ENCODE measurements at regions not wholly inside any gene's neighbourhood (a gene's known extent, or its start where the extent isn't known, plus 50 kb on each side); places are given as distances from the start of the nearest gene placed in this dataset.
"Not testable (repeated sequence)": the region's sequence is repeated elsewhere in the genome, so short reads cannot be mapped to it uniquely, and the experiment has no call there.

DNA sequence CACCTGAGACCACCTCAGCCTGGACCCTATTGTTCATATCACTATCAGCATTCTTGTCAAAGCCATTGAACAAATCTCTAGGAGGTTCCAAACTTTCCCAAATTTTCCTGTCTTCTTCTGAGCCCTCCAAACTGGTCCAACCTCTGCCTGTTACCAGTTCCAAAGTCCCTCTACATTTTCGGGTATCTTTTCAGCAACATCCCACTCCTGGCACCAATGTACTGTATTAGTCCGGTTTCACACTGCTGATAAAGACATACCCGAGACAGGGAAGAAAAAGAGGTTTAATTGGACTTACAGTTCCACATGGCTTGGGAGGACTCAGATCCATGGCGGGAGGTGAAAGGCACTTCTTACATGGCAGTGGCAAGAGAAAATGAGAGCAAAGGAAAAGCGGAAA, 101.9 kb downstream of the ANXA2 start:
- POLR2A ChIA-PET; FAIRE-seq; DNase-seq (ENCODE audit: low read depth in 1 of 2, low spot score in 1 of 2); ATAC-seq; H3K4me3 ChIP-seq; H3K4me1 ChIP-seq; H3K4me2 ChIP-seq; H3K27ac ChIP-seq: not testable (repeated sequence)
- peaks cover 15% of the 10 kb centered on the region; the same call in 2 of the 3 replicates for H3K9me3 ChIP-seq
- CTCF ChIA-PET = interaction anchor here (1.2 kb wide), 1 partner anchor 31 kb away, joined by 4 read pairs; no protein-coding TSS in a partner anchor
- WGBS (ENCODE audit: missing lambda C conversion rate) = 37% methylated on average over 5 of the region's 5 CpGs

DNA sequence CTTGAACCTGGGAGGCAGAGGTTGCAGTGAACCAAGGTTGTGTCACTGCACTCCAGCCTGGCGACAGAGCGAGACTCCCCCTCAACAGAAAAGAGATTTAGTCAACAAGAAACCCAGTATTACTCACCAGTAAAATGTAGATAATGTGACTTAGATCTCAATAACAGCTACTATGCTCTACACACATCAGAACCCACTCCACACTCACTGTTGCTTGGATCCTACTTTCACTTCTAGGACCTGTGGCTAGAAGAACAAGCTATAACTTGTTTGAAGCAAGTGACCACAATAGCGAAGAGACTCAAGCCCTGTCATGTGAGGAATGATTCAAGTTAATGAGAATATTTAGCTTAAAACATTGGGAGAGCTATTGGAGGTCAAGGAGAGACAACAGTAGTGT, 100.7 kb downstream of the ANXA2 start:
- no peak overlapping the region for H3K27ac ChIP-seq
- no peaks in the 10 kb centered on the region for H3K4me1 ChIP-seq
- DNase-seq (ENCODE audit: low read depth in 1 of 2, low spot score in 1 of 2) (no peak), FAIRE-seq (peak; percentile 46), ATAC-seq (no peak)
- ChIA-PET CTCF (interaction anchor here (1.0 to 1.1 kb wide), 2 partner anchors 9 to 33 kb away, joined by 3 to 4 read pairs; no protein-coding TSS in a partner anchor), POLR2A (no interaction called here)
- TF ChIP-seq SREBF2 (IDR thresholded peaks at IDR 0.05) (no peak), EHMT2 (IDR thresholded peaks at IDR 0.05; ENCODE audit: low read depth) (no peak), ZSCAN20 (CRISPR knock-in tag; IDR thresholded peaks at IDR 0.05) (no peak), MAZ (IDR thresholded peaks at IDR 0.05; ENCODE audit: borderline replicate concordance, low read depth, low read length) (no peak), HDAC2 (IDR thresholded peaks at IDR 0.05) (no peak), EP300 (IDR thresholded peaks at IDR 0.05) (no peak), KDM1A (IDR thresholded peaks at IDR 0.05; ENCODE audit: low read depth) (no peak), CHD4 (IDR thresholded peaks at IDR 0.05; ENCODE audit: borderline replicate concordance) (no peak), SMC3 (IDR thresholded peaks at IDR 0.05) (no peak), RNF2 (IDR thresholded peaks at IDR 0.05; ENCODE audit: borderline replicate concordance, low read depth) (no peak), FOSB (CRISPR knock-in tag; IDR thresholded peaks at IDR 0.05) (no peak), ZC3H11A (IDR thresholded peaks at IDR 0.05) (no peak), POLR2AphosphoS2 (conservative IDR thresholded peaks at IDR 0.05; ENCODE audit: low read length) (no peak), JUNB (IDR thresholded peaks at IDR 0.05) (no peak), EHF (CRISPR knock-in tag; IDR thresholded peaks at IDR 0.05) (no peak)
- TF ChIP-seq, protein P1, sequence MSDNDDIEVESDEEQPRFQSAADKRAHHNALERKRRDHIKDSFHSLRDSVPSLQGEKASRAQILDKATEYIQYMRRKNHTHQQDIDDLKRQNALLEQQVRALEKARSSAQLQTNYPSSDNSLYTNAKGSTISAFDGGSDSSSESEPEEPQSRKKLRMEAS (IDR thresholded peaks at IDR 0.05) = no peak
- TF ChIP-seq, protein P2, sequence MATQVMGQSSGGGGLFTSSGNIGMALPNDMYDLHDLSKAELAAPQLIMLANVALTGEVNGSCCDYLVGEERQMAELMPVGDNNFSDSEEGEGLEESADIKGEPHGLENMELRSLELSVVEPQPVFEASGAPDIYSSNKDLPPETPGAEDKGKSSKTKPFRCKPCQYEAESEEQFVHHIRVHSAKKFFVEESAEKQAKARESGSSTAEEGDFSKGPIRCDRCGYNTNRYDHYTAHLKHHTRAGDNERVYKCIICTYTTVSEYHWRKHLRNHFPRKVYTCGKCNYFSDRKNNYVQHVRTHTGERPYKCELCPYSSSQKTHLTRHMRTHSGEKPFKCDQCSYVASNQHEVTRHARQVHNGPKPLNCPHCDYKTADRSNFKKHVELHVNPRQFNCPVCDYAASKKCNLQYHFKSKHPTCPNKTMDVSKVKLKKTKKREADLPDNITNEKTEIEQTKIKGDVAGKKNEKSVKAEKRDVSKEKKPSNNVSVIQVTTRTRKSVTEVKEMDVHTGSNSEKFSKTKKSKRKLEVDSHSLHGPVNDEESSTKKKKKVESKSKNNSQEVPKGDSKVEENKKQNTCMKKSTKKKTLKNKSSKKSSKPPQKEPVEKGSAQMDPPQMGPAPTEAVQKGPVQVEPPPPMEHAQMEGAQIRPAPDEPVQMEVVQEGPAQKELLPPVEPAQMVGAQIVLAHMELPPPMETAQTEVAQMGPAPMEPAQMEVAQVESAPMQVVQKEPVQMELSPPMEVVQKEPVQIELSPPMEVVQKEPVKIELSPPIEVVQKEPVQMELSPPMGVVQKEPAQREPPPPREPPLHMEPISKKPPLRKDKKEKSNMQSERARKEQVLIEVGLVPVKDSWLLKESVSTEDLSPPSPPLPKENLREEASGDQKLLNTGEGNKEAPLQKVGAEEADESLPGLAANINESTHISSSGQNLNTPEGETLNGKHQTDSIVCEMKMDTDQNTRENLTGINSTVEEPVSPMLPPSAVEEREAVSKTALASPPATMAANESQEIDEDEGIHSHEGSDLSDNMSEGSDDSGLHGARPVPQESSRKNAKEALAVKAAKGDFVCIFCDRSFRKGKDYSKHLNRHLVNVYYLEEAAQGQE (IDR thresholded peaks at IDR 0.05) = no peak
- TF ChIP-seq, protein P3, sequence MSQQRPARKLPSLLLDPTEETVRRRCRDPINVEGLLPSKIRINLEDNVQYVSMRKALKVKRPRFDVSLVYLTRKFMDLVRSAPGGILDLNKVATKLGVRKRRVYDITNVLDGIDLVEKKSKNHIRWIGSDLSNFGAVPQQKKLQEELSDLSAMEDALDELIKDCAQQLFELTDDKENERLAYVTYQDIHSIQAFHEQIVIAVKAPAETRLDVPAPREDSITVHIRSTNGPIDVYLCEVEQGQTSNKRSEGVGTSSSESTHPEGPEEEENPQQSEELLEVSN (IDR thresholded peaks at IDR 0.05; ENCODE audit: borderline replicate concordance, low read depth) = no peak
- TF ChIP-seq, protein P4, sequence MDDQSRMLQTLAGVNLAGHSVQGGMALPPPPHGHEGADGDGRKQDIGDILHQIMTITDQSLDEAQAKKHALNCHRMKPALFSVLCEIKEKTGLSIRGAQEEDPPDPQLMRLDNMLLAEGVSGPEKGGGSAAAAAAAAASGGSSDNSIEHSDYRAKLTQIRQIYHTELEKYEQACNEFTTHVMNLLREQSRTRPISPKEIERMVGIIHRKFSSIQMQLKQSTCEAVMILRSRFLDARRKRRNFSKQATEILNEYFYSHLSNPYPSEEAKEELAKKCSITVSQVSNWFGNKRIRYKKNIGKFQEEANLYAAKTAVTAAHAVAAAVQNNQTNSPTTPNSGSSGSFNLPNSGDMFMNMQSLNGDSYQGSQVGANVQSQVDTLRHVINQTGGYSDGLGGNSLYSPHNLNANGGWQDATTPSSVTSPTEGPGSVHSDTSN (IDR thresholded peaks at IDR 0.05) = no peak
- TF ChIP-seq, protein P5, sequence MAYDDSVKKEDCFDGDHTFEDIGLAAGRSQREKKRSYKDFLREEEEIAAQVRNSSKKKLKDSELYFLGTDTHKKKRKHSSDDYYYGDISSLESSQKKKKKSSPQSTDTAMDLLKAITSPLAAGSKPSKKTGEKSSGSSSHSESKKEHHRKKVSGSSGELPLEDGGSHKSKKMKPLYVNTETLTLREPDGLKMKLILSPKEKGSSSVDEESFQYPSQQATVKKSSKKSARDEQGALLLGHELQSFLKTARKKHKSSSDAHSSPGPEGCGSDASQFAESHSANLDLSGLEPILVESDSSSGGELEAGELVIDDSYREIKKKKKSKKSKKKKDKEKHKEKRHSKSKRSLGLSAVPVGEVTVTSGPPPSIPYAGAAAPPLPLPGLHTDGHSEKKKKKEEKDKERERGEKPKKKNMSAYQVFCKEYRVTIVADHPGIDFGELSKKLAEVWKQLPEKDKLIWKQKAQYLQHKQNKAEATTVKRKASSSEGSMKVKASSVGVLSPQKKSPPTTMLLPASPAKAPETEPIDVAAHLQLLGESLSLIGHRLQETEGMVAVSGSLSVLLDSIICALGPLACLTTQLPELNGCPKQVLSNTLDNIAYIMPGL (CRISPR knock-in tag; IDR thresholded peaks at IDR 0.05; ENCODE audit: borderline replicate concordance) = no peak
- 55% methylated on average over 3 of the region's 3 CpGs for whole genome bisulfite sequencing (ENCODE audit: missing lambda C conversion rate)
- peaks cover 15% of the 10 kb centered on the region; the same call in 2 of the 3 replicates for H3K9me3 ChIP-seq
- no peak overlapping the region for H3K4me3 ChIP-seq
- H3K4me2 ChIP-seq = no peak overlapping the region

Measured in A549 (cell line).